ENCODE measurements at regions not wholly inside any gene's neighbourhood (a gene's known extent, or its start where the extent isn't known, plus 50 kb on each side); places are given as distances from the start of the nearest gene placed in this dataset.

- H3K27ac Mint-ChIP-seq = no peak overlapping the region
- H3K36me3 Mint-ChIP-seq = no peaks in the 10 kb centered on the region
- no peak for DNase-seq
- peaks cover 20% of the 10 kb centered on the region for H3K9me3 Mint-ChIP-seq
- CTCF ChIA-PET = no interaction called here
- H3K27me3 Mint-ChIP-seq = no peaks in the 10 kb centered on the region
- no peaks in the 10 kb centered on the region for H3K4me1 Mint-ChIP-seq
- no peak overlapping the region for H3K4me3 Mint-ChIP-seq
Measured at GRCh38 chr1:185585770-185586169, 148.4 kb upstream of the HMCN1 start.

- Mint-ChIP-seq H3K4me3 (no peak overlapping the region), H3K27me3 (no peaks in the 10 kb centered on the region), H3K27ac (no peak overlapping the region), H3K4me1 (no peaks in the 10 kb centered on the region), H3K36me3 (peaks cover 7% of the 10 kb centered on the region), H3K9me3 (peaks cover 45% of the 10 kb centered on the region)
- DNase-seq = no peak
- CTCF ChIA-PET = interaction anchor here (3.3 kb wide), 1 partner anchor 14 kb away, joined by 9 read pairs; no protein-coding TSS in a partner anchor
Measured at GRCh38 chr1:185581961-185582725, 152.0 kb upstream of the HMCN1 start.

- CTCF ChIA-PET = interaction anchor here (1.2 to 3.3 kb wide), 3 partner anchors 15 to 71 kb away, joined by 3 to 9 read pairs (median 4); no protein-coding TSS in a partner anchor
- no peak overlapping the region for H3K4me3 Mint-ChIP-seq
- no peak for DNase-seq
- H3K27ac Mint-ChIP-seq = no peak overlapping the region
- H3K9me3 Mint-ChIP-seq = peaks cover 42% of the 10 kb centered on the region
- H3K4me1 Mint-ChIP-seq = no peaks in the 10 kb centered on the region
- no peaks in the 10 kb centered on the region for H3K27me3 Mint-ChIP-seq
- peaks cover 7% of the 10 kb centered on the region for H3K36me3 Mint-ChIP-seq
Measured at GRCh38 chr1:185581020-185581419, 153.2 kb upstream of the HMCN1 start.

- Mint-ChIP-seq H3K4me3 (no peak overlapping the region), H3K27ac (no peak overlapping the region), H3K4me1 (no peaks in the 10 kb centered on the region), H3K36me3 (peaks cover 7% of the 10 kb centered on the region), H3K27me3 (no peaks in the 10 kb centered on the region), H3K9me3 (peaks cover 48% of the 10 kb centered on the region)
- no peak for DNase-seq
- CTCF ChIA-PET = no interaction called here
Measured at GRCh38 chr1:185578293-185578692, 155.9 kb upstream of the HMCN1 start.

- peaks cover 9% of the 10 kb centered on the region for H3K4me1 Mint-ChIP-seq
- no peak for DNase-seq
- no peak overlapping the region for H3K27ac Mint-ChIP-seq
- H3K4me3 Mint-ChIP-seq = no peak overlapping the region
- peaks cover 9% of the 10 kb centered on the region for H3K36me3 Mint-ChIP-seq
- no peaks in the 10 kb centered on the region for H3K27me3 Mint-ChIP-seq
- H3K9me3 Mint-ChIP-seq = peaks cover 29% of the 10 kb centered on the region
- CTCF ChIA-PET = interaction anchor here (0.5 to 1.4 kb wide), 2 partner anchors 106 to 1605 kb away, joined by 3 to 4 read pairs; no protein-coding TSS in a partner anchor
Measured at GRCh38 chr1:185574139-185574875, 159.9 kb upstream of the HMCN1 start.

- Mint-ChIP-seq H3K4me1 (peaks cover 14% of the 10 kb centered on the region), H3K27ac (no peak overlapping the region), H3K27me3 (no peaks in the 10 kb centered on the region), H3K9me3 (peaks cover 24% of the 10 kb centered on the region), H3K4me3 (no peak overlapping the region), H3K36me3 (peaks cover 6% of the 10 kb centered on the region)
- CTCF ChIA-PET = interaction anchor here (1.4 kb wide), 1 partner anchor 107 kb away, joined by 4 read pairs; no protein-coding TSS in a partner anchor
- no peak for DNase-seq
Measured at GRCh38 chr1:185573677-185574076, 160.5 kb upstream of the HMCN1 start.

- Mint-ChIP-seq H3K27ac (no peak overlapping the region), H3K4me1 (peaks cover 19% of the 10 kb centered on the region), H3K4me3 (no peak overlapping the region), H3K27me3 (no peaks in the 10 kb centered on the region), H3K9me3 (peaks cover 20% of the 10 kb centered on the region), H3K36me3 (peaks cover 3% of the 10 kb centered on the region)
- CTCF ChIA-PET = interaction anchor here (1.9 kb wide), 1 partner anchor 23 kb away, joined by 8 read pairs; no protein-coding TSS in a partner anchor
- DNase-seq = no peak
Measured at GRCh38 chr1:185573162-185573561, 161.0 kb upstream of the HMCN1 start.

- Mint-ChIP-seq H3K27ac (no peak overlapping the region), H3K4me1 (peaks cover 41% of the 10 kb centered on the region), H3K9me3 (peaks cover 15% of the 10 kb centered on the region), H3K27me3 (no peaks in the 10 kb centered on the region), H3K36me3 (peaks cover 3% of the 10 kb centered on the region), H3K4me3 (no peak overlapping the region)
- CTCF ChIA-PET = no interaction called here
- no peak for DNase-seq
Measured at GRCh38 chr1:185570962-185571361, 163.2 kb upstream of the HMCN1 start.

- no peaks in the 10 kb centered on the region for H3K27me3 Mint-ChIP-seq
- H3K36me3 Mint-ChIP-seq = peaks cover 3% of the 10 kb centered on the region
- H3K4me1 Mint-ChIP-seq = peaks cover 48% of the 10 kb centered on the region
- no peak overlapping the region for H3K27ac Mint-ChIP-seq
- no peak overlapping the region for H3K4me3 Mint-ChIP-seq
- DNase-seq = no peak
- peaks cover 3% of the 10 kb centered on the region for H3K9me3 Mint-ChIP-seq
- CTCF ChIA-PET = interaction anchor here (0.9 to 1.9 kb wide), 4 partner anchors 28 to 398 kb away, joined by 3 to 12 read pairs (median 5); no protein-coding TSS in a partner anchor
Measured at GRCh38 chr1:185568155-185569123, 165.8 kb upstream of the HMCN1 start.

GRCh38 chr1:185567440-185567839 is 166.8 kb upstream of the HMCN1 start:
- no peak for DNase-seq
- CTCF ChIA-PET = interaction anchor here (0.8 to 1.4 kb wide), 4 partner anchors 29 to 250 kb away, joined by 3 to 6 read pairs (median 4); partner anchors contain the start of gene IVNS1ABP
- H3K36me3 Mint-ChIP-seq = peaks cover 3% of the 10 kb centered on the region
- H3K4me3 Mint-ChIP-seq = no peak overlapping the region
- H3K27me3 Mint-ChIP-seq = no peaks in the 10 kb centered on the region
- peaks cover 3% of the 10 kb centered on the region for H3K9me3 Mint-ChIP-seq
- H3K4me1 Mint-ChIP-seq = peaks cover 53% of the 10 kb centered on the region
- peak overlapping the region; percentile 84 for H3K27ac Mint-ChIP-seq

GRCh38 chr1:185566995-185567394 is 167.2 kb upstream of the HMCN1 start:
- Mint-ChIP-seq H3K36me3 (peaks cover 3% of the 10 kb centered on the region), H3K27ac (peak overlapping the region; percentile 84), H3K4me1 (peaks cover 57% of the 10 kb centered on the region), H3K4me3 (no peak overlapping the region), H3K9me3 (peaks cover 1% of the 10 kb centered on the region), H3K27me3 (no peaks in the 10 kb centered on the region)
- CTCF ChIA-PET = interaction anchor here (0.8 to 1.4 kb wide), 5 partner anchors 29 to 250 kb away, joined by 3 to 6 read pairs (median 4); partner anchors contain the start of gene IVNS1ABP
- DNase-seq = peak; percentile 63

- peaks cover 1% of the 10 kb centered on the region for H3K36me3 Mint-ChIP-seq
- no peak overlapping the region for H3K27ac Mint-ChIP-seq
- CTCF ChIA-PET = interaction anchor here (0.8 to 2.2 kb wide), 3 partner anchors 31 to 248 kb away, joined by 4 to 6 read pairs (median 4); partner anchors contain the start of gene IVNS1ABP
- H3K9me3 Mint-ChIP-seq = no peaks in the 10 kb centered on the region
- H3K4me3 Mint-ChIP-seq = no peak overlapping the region
- H3K4me1 Mint-ChIP-seq = peaks cover 71% of the 10 kb centered on the region
- no peak for DNase-seq
- H3K27me3 Mint-ChIP-seq = no peaks in the 10 kb centered on the region
Measured at GRCh38 chr1:185565302-185565701, 168.9 kb upstream of the HMCN1 start.

GRCh38 chr1:185564816-185565215 is 169.4 kb upstream of the HMCN1 start:
- no peak overlapping the region for H3K27ac Mint-ChIP-seq
- H3K27me3 Mint-ChIP-seq = no peaks in the 10 kb centered on the region
- H3K9me3 Mint-ChIP-seq = no peaks in the 10 kb centered on the region
- CTCF ChIA-PET = interaction anchor here (0.8 to 2.2 kb wide), 3 partner anchors 31 to 247 kb away, joined by 4 to 6 read pairs (median 4); partner anchors contain the start of gene IVNS1ABP
- H3K4me1 Mint-ChIP-seq = peaks cover 73% of the 10 kb centered on the region
- DNase-seq = no peak
- H3K36me3 Mint-ChIP-seq = peaks cover 1% of the 10 kb centered on the region
- H3K4me3 Mint-ChIP-seq = no peak overlapping the region

Data from activated naive CD4-positive, alpha-beta T cell treated with anti-CD3 and anti-CD28 coated beads, Interleukin-2, amount 10 ng/mL, durations not matched to agents 7 days and 5 days (primary cell).